ENCODE measurements at regions not wholly inside any gene's neighbourhood (a gene's known extent, or its start where the extent isn't known, plus 50 kb on each side); places are given as distances from the start of the nearest gene placed in this dataset.

DNA sequence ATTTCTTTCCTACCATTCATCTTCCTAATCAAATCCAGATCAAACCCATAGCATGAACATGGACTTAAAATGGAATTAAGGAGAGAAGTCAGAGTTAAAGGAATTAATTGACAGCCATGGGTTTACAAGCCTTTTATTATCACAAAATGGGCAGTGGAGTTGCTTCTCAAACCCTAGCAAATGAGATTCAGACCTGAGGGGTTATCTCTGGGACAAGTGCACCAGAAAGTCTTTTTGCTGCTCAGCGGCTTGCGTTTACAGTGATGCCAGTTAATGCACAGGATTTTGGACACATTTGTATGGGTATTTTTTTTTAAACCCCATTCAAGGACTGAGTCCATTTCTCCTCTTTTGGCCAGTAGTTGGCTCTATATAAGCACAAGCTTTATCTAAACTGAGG, 503.0 kb downstream of the EFNB2 start (continued):
- TF ChIP-seq, protein P1, sequence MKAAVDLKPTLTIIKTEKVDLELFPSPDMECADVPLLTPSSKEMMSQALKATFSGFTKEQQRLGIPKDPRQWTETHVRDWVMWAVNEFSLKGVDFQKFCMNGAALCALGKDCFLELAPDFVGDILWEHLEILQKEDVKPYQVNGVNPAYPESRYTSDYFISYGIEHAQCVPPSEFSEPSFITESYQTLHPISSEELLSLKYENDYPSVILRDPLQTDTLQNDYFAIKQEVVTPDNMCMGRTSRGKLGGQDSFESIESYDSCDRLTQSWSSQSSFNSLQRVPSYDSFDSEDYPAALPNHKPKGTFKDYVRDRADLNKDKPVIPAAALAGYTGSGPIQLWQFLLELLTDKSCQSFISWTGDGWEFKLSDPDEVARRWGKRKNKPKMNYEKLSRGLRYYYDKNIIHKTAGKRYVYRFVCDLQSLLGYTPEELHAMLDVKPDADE (IDR thresholded peaks at IDR 0.05): no peak
- no peak for TF ChIP-seq CTCF (conservative IDR thresholded peaks at IDR 0.05; ENCODE audit: low read depth in 2 of 2)
- TF ChIP-seq NANOG (IDR thresholded peaks at IDR 0.05; ENCODE audit: borderline replicate concordance): no peak
- no peak for TF ChIP-seq EZH2phosphoT487 (IDR thresholded peaks at IDR 0.05; ENCODE audit: unreplicated experiment)
- TF ChIP-seq CREB1 (CRISPR knock-in tag; IDR thresholded peaks at IDR 0.05; ENCODE audit: low read depth): no peak
- TF ChIP-seq STAT1 (IDR thresholded peaks at IDR 0.05; ENCODE audit: unreplicated experiment): no peak
- no peak for TF ChIP-seq JUNB (IDR thresholded peaks at IDR 0.05; ENCODE audit: unreplicated experiment)
- no peak for TF ChIP-seq POLR2AphosphoS5 (IDR thresholded peaks at IDR 0.05; ENCODE audit: low read depth)

- TF ChIP-seq NANOG (IDR thresholded peaks at IDR 0.05; ENCODE audit: borderline replicate concordance) (no peak), JUNB (IDR thresholded peaks at IDR 0.05; ENCODE audit: unreplicated experiment) (no peak)
Observed at GRCh38 chr13:106029676-106030290, 505.7 kb downstream of the EFNB2 start.

DNA sequence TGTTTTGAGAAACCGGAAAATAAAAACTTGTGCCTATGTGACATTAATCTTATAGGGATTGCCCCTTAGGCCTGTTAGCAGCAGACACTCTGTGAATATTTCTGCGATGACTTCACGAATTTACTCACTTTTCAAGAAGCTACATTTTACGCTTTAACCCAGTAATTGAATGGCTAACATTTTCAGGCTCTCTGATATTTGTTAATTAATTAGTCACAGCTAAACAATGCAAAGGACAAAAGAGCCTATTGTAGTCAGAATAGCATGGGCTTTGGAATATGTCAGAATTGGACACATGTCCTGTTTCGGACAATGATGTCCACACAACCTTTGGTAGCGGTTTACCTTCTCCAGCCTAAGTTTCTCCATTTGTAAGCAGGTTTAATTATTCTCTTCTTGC, 506.6 kb downstream of the EFNB2 start:
- Histone ChIP-seq H3K27ac (ENCODE audit: low read depth) (no peak overlapping the region), H3K27me3 (ENCODE audit: insufficient read depth) (no peaks in the 10 kb centered on the region), H4K20me1 (replicated peaks; ENCODE audit: insufficient read depth) (no peaks in the 10 kb centered on the region), H3K79me2 (replicated peaks; ENCODE audit: insufficient read depth) (no peaks in the 10 kb centered on the region), H3K4me2 (no peak overlapping the region), H3F3A (replicated peaks; ENCODE audit: low read depth) (no peaks in the 10 kb centered on the region), H2AFZ (no peak overlapping the region), H3K4me3 (no peak overlapping the region), H3K9me2 (ENCODE audit: insufficient read depth) (peaks cover 3% of the 10 kb centered on the region; the same call in 1 of the 2 replicates), H3K36me3 (ENCODE audit: insufficient read depth) (no peaks in the 10 kb centered on the region), H3K4me1 (ENCODE audit: insufficient read depth) (no peaks in the 10 kb centered on the region)
- no peak overlapping the region for H3K27ac Mint-ChIP-seq
- H3K4me1 Mint-ChIP-seq: no peaks in the 10 kb centered on the region
- DNase-seq (ENCODE audit: low spot score) (no peak), ATAC-seq (no peak)
- no peak overlapping the region for H3K4me3 Mint-ChIP-seq
- H3K27me3 Mint-ChIP-seq (ENCODE audit: insufficient read depth, low read depth, poor library complexity): no peaks in the 10 kb centered on the region
- H3K9me3 Mint-ChIP-seq: no peaks in the 10 kb centered on the region
- no peaks in the 10 kb centered on the region for H3K36me3 Mint-ChIP-seq (ENCODE audit: low read depth)
- TF ChIP-seq REST (IDR thresholded peaks at IDR 0.05; ENCODE audit: unreplicated experiment) (no peak), JUNB (IDR thresholded peaks at IDR 0.05; ENCODE audit: unreplicated experiment) (no peak), ZNF331 (CRISPR knock-in tag; IDR thresholded peaks at IDR 0.05; ENCODE audit: low read depth) (no peak), EZH2phosphoT487 (IDR thresholded peaks at IDR 0.05; ENCODE audit: unreplicated experiment) (no peak), CREB1 (CRISPR knock-in tag; IDR thresholded peaks at IDR 0.05; ENCODE audit: low read depth) (no peak), STAT1 (IDR thresholded peaks at IDR 0.05; ENCODE audit: unreplicated experiment) (no peak), CTCF (conservative IDR thresholded peaks at IDR 0.05; ENCODE audit: low read depth in 2 of 2) (no peak), EZH2 (IDR thresholded peaks at IDR 0.05; ENCODE audit: low read depth, unreplicated experiment) (no peak), NANOG (IDR thresholded peaks at IDR 0.05; ENCODE audit: borderline replicate concordance) (no peak), POLR2AphosphoS5 (IDR thresholded peaks at IDR 0.05; ENCODE audit: low read depth) (no peak)
- TF ChIP-seq, protein P1 (IDR thresholded peaks at IDR 0.05): no peak

More at GRCh38 chr13:106029676-106030290, 505.7 kb downstream of the EFNB2 start:
- Histone ChIP-seq H3K27ac (ENCODE audit: low read depth) (no peak overlapping the region), H3K4me3 (no peak overlapping the region), H3K4me2 (no peak overlapping the region), H3K27me3 (ENCODE audit: insufficient read depth) (no peaks in the 10 kb centered on the region), H3K9me2 (ENCODE audit: insufficient read depth) (peaks cover 3% of the 10 kb centered on the region; the same call in 1 of the 2 replicates), H3F3A (replicated peaks; ENCODE audit: low read depth) (no peaks in the 10 kb centered on the region), H2AFZ (no peak overlapping the region), H4K20me1 (replicated peaks; ENCODE audit: insufficient read depth) (no peaks in the 10 kb centered on the region), H3K4me1 (ENCODE audit: insufficient read depth) (no peaks in the 10 kb centered on the region), H3K36me3 (ENCODE audit: insufficient read depth) (no peaks in the 10 kb centered on the region), H3K79me2 (replicated peaks; ENCODE audit: insufficient read depth) (no peaks in the 10 kb centered on the region)
- Mint-ChIP-seq H3K4me3 (no peak overlapping the region), H3K27ac (no peak overlapping the region), H3K36me3 (ENCODE audit: low read depth) (no peaks in the 10 kb centered on the region), H3K9me3 (no peaks in the 10 kb centered on the region), H3K27me3 (ENCODE audit: insufficient read depth, low read depth, poor library complexity) (no peaks in the 10 kb centered on the region), H3K4me1 (no peaks in the 10 kb centered on the region)
- DNase-seq (ENCODE audit: low spot score) (no peak), ATAC-seq (no peak)

All from GM23338 (cell line).